Endometrial microvascular endothelial cells (primary cell): ENCODE measurements at regions not wholly inside any gene's neighbourhood (a gene's known extent, or its start where the extent isn't known, plus 50 kb on each side); places are given as distances from the start of the nearest gene placed in this dataset.

ENCODE experiments used
- in situ Hi-C: cut with HindIII; loops from 2 replicates; pipeline ENCODE4 v1.10.0; 2017; ENCODE audit warnings: low sequenced_read_pairs, low pct_unique_long_range_greater_than_20kb; ENCODE audit errors: inconsistent ontology term

DNA sequence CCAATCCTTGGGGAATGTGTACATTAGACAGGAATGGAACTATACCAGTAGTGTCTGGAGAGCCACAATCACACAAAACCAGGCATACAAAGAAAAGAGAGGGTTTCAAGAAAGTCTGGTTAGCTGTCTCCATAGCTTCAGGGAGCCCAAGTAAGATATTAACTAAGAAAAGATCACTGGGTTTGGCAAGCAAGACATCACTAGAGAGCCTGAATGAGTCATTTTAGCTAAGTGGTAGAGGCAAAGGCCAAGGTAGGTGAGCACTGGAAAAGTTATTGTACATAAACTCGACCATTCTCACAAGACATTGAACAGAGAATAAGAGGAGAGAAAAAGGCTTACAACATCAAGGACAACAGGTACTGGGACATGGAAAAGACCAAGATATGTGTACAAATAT, 143.8 kb upstream of the ARL4C start:
- in situ Hi-C loops = no loop called here

DNA sequence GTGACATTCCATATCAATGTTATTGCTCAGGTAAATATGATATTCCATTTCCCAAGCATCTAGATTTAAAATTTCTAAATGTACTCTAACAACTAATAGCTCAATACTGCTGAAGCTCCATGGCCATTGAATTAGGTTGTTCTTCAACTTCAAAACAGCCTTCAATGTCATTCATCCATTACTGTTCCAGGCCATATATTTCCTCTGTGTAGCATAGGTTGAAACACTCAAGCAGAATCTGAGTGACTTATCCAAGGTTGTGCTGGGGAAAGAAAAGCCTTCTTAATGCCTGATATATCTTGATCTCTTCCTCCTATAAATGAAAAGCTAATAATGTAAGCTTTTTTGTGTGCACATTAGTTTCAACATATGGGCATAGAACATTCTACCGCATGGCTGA, 142.1 kb upstream of the ARL4C start:
- in situ Hi-C loops = no loop called here

DNA sequence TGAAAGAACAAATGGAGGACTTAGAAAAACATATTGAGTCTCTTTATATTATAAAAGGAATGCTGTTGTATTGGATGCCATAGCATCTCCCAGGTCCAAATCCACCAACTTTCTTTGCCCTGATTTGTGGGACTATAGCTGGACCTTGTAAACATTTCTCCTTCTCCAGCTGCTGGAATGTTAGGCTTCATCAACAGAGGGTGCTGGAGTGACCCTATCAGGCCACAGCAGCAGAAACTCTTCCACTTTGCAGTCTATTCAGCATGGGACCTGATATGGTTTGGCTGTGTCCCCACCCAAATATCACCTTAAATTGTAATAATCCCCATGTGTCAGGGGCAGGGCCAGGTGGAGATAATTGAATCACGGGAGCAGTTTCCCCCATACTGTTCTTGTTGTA, 138.4 kb upstream of the ARL4C start:
- in situ Hi-C loops = no loop called here

DNA sequence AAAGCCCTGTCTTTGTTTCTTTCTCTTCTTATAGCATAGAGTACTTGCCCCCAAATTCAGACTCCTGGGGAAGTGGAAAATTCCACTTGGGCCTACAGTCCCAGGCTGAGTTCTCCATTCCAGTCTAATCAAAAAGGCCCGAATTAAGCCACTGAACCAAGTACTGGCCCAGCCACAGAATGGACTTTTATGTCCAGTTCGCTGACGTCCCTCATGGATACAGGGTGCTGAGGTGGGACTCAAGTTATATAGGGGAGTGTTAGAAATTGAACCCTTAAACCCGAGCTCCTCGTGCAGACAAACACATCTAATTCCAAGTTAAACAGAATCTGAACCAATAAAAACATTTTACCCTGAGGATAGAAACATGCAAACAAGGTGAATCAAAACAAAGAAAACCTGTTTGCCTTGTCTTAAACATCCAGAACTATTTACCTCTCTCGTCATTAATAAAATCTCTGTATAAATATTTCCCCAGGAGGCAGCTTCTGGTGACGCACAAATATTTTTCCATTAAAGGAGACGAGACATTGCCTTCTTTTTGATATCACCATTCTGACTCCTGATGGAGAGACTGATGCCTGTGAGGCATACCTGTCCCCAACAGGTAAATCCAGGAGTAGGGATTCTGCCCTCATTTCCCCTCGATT, 136.8 kb upstream of the ARL4C start:
- in situ Hi-C loops = no loop called here

DNA sequence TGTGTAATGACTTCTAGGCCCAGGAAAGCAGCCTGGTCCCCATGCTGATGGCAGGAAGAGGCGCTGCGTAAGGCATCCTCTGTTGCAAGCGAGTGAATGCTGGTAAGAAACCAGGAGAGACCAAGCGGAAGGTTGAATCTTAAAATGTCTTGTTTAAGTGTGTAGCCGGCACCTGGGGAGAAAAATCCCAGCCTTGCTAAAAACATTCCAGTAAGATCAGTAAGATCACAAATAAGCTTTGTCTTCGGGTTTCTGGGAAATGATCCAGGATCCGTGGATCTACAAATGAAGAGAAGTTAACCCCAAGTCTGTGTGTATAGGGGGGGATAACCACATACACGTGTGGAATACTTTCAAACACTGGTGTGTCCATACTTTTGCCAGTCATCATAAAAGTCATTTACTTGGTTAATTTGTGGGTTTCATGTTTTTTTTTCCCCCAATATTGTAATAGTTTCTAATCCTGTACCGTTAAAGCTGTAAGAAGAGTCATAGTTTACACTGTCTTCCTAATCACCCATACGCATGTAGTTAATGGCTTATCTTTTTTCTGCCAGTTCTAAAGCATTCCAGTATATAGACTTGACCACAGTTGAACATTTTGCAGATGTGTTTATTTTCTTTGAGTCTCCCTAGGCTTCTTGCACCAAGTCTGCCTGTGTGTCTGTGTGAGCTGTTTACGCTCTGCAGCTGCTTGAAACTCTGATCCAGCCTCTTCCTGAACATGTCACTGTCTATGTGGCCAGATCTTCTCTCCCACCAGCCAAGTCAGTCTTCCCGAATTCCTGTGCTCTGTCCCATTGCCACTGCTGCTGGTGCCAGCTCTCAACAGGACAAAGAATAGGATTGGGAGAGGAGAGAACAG, 135.9 kb upstream of the ARL4C start:
- in situ Hi-C loops = no loop called here

DNA sequence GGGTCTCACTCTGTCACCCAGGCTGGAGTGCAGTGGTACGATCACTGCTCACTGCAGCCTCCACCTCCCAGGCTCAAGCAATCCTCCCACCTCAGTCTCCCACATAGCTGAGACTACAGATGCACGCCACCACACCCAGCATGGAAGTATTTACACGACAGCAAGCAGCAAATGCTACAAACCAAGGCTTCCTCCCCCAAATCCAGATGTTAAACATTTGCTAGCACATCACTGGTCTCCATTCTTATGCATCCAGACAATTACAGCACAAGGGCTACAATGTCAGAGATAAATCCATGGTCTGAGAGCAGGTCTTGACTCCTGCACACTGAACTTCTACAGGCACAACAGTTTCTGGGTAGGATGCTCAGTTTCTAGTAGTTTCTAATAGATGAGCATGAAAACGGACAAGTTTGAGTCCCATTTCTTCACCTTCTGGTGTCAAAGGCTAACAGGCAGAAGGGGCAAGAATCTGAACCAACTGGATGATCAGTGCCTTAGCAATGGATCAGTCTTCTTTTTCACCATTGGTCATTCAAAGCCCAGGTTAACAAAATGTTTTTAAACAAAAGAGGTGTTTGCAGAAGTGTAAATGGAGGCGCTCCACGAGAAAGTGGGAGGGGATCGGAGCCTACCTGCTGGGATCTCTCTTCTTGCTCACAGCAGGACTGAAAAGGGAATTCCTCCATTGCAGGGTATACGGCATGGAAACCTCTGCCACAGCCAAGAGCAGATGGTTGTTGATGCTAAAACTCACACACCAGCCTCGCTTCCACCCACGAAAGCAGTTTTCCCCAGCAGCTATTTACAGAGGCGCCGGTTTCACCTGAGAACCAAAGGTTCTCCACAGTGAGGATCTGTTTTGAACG, 135.0 kb upstream of the ARL4C start:
- in situ Hi-C loops = no loop called here

DNA sequence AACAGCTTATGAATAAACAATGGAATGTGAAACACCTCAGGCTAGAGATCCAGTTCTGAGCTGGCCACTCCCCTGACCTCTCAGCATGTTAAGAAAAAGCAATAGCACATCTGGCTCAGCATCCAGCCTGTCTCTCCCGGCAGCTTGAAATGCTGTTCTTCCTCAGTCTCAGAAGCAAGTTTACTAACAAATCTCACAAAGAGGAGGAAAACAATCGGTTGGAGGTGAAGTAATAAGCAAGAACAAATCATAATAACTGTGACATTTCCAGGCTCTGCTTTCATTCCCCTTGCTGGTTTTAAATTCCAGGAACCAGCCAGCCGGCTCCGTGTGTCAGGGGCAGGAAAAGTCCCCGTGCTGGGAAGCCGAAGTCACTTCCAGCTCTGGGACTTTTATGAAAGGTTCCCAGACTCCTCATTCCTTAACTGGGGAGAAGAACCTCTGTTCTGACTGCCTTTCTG, 133.9 kb upstream of the ARL4C start:
- in situ Hi-C loops = no loop called here

DNA sequence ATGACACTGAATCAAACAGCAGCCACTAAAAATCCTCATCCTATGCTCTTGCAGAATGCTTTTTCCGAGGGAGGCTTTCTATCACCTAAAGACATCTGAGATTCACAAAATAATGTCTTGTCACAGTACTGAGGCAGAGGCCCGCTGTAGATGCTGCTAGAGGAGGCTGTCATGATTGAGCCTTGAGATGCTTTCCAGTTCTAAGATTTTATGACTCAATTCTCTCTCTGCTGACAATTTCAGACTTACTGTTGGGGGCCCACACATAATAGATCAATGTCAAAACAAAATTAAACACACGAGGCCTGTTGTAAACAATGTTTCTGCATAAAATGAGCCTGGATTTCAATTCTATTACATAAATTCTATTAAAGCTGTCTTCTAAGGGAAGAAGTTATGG, 132.7 kb upstream of the ARL4C start:
- in situ Hi-C loops = no loop called here

DNA sequence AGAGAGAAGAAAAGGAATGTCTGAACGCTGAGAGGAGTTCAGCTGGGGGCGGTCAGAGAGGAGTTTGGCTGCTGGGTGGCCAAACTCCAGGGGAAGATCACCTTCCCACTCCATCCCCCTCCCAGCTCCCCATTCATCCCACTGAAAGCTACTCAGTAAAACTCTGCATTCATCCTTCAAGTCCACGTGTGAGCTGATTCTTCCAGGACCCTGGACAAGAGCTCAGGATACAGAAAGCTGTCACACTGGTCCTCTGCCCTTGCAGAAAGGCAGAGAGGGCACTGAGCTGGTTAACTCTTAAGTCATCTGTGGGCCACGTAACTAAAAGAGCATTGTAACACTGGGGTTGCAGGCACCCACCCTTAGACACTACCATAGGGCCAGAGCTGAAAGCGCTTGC, 132.1 kb upstream of the ARL4C start:
- in situ Hi-C loops = no loop called here

DNA sequence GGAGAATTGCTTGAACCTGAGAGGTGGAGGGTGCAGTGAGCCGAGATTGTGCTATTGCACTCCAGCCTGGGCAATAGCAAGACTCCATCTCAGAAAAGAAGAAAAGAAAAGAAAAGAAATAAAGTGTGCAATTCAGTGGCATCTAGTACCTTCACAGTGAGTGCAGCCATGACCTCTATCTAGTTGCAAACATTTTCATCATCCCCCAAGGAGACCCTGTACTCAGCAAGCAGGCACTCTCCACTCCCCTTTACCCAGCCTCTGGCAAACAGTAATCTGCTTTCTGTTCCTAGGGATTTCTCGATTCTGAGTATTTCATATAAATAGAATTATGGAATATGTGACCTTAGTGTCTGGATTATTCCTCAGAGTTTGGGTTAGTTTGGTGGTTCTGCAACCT, 130.4 kb upstream of the ARL4C start:
- in situ Hi-C loops = no loop called here

DNA sequence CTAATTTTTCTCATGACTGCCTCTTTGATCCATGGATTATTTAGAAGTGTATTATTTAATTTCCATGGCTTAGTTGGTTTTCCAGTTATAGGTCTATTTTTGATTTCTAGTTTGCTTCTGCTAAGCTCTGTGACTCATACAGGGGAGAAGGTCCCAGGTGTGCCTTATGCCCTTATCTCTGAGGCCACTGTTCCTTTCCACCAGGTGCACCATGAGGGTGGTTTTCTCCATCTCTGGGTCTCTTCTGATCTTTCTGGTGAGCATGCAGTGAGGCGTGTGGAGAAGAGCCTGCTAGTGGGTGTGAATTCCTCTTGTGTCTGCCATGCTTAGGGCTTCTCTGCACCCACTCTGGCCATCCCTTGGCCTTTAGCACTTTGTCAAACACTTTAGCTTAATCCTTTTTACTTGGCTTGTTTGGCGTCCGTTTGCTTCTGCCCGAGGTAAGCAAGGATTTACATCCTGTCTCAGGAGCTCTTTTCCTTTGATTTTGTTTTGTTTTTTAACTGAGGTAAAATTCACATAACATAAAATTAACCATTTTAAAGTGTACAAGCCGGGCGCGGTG, 129.8 kb upstream of the ARL4C start:
- in situ Hi-C loops = no loop called here

DNA sequence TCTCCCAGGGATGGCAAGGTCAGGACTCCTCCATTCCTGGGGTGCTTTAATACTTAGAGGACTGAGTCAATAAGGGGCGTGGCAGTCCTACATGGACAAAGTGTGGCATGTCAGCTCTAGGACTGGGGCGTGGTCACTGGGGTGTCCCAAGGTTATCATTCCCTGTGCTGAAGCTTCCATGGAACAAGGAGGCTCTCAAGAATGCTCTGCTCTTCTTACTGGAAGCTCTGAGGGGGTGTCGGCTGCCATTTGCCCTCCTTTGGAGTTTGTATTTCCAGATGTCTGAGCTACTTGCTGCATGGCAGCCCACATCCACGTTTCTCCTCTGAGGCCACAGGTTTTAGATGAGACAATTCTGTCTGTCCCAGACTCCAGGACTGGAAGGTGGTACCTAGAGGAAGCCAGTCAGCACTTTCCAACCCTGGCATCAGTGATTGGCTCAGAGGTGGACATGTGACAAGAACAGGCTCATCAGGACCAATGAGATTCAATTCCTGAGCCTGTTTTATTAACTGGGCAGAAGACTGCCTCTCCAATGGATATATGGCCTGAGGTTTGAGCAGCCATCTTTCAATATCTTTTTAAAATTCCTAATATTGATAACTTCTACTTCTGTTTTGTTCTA, 128.9 kb upstream of the ARL4C start:
- in situ Hi-C loops = no loop called here

DNA sequence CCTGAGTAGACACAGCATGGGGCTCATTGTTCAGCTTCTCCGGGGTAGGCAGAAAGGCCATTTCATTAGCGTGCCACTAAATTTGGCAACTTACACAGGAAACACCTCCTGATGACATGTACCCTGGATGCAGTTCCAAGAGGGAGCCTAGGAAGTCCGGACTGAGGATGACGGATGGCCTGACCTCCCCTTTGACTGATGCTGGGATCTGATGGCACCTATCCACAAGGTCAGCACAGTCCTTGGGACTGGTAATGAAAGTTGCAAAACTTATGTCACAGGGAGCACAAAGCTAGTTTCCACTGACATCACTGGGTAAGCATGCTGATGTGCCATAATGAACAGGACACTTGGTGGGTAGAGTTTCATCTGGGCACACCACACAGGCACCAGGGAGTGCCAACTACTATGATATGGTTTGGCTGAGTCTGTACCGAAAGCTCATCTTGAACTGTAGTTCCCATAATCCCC, 126.7 kb upstream of the ARL4C start:
- in situ Hi-C loops = no loop called here

DNA sequence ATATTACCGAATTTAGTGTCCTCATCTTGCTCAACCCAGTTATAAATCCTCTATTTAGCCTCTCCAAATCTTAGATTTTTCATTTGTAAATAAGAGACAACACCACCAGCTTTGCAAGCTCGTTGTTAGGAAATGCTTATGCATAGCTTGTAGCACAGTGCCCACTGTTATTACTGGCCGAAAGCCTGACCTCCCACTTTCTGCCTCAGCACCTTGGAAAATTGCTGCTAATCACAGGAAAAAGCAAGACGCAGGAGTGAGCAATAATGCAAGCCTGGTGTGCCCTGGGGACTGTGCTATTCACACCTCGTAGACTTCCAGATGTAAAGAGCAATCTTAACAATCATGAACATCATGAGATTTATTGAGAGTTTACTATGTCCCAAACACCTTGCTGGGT, 124.2 kb upstream of the ARL4C start:
- in situ Hi-C loops = no loop called here

DNA sequence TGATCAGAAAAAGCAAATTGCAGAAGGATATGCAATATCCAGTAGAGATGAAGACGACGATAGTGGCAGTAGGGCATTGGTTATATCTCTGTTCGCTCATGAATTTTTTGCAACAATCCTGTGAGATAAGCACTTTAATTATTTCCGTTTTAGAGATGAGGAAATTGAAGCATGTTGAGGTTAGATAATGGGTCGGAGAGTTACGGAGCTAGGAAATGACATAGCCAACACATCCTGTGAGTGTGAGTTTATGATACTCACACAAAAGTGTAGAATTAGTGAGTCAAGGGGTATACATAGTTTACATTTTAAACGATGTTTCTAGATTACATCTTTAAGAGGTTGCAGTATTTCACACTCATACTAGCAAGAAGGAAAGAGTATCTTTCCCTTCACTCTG, 123.1 kb upstream of the ARL4C start:
- in situ Hi-C loops = no loop called here

DNA sequence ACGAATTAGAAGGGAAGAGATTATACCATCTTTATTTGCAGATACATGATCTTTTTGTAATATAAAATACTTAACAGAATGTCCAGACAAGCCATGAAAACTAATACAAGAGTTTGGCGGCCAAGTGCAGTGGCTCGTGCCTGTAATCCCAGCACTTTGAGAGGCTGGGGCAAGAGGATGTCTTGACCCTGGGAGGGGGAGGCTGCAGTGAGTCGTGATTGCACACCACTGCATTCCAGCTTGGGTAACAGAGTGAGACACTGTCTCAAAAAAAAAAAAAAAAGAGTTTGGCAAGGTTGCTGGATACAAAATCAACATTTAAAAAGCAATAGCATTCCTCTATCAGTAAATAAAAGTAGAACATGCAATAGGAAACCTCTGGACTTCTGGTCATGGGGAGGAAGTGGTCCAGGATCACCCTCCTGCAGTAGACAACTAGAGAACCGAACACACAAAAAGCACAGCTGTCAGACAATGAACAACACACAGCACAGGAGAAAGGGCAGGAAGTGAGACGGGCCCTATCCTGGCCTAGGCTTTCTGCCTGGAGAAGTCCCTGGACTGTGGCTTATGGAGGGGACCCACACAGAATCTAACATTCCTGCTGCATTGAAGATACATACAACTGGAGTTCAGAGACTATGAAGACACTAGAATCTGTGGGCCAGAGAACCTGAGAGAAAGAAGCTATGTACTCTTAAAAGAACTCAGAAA, 118.9 kb upstream of the ARL4C start:
- in situ Hi-C loops = no loop called here

DNA sequence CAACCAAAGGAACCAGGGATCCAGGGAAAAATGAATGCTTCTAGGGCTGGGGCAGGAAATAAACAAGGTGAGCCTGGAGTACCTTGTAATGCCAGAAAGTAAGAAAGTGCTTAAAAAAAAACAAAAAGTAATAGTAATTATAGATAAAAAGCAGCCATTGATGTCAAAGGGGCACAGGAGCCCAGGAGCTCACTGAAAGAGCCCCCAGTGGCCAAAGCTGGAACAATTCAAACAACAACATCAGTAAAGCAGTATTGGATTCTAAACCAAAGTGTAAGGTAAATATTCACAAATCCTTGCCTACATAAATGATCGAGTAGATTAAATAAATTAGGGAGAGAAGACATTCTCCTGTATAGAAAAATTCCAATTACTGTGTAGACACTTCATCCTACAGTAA, 114.3 kb upstream of the ARL4C start:
- in situ Hi-C loops = no loop called here

DNA sequence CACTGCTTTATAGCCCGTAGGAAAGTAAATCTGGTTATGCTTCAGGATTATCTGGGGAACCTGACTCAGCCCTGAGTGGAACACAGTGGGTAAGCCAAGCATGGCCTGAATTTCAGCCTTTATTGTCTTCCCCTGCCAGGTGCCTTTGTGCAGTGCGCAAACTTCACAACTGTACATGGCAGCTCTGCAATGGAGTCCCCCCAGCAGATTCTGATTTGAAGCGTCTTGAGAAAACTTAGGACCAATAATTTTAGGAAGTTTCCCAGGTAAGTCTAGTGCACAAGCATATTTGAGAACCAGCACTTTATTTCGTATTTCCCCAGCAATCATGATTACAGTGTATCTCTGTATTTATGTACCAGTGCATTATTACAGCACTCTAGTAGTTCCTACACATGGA, 112.1 kb upstream of the ARL4C start:
- in situ Hi-C loops = no loop called here
